ENCODE measurements at regions not wholly inside any gene's neighbourhood (a gene's known extent, or its start where the extent isn't known, plus 50 kb on each side); places are given as distances from the start of the nearest gene placed in this dataset.

DNA sequence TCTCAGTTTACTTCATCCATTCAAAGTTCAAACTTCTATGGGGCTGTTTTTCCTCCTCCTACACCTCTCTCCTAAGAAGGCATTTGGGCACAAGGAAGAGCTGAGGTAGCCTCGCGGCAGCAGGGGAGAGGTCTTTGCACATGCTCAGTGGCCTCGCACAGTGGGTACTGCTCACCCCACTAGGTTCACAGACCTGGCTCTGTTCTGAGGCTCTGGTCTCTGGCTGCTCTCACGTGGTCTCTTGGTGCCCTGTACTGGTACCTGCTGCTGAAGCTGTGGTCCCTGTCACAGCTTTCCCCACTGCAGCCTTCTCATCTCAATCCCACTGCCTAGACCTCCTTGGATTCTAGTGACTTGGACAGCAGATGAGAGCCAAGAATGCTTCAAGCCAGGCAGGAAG is 134.7 kb upstream of the CRY1 start:
- no peak overlapping the region for H3K4me3 ChIP-seq
- no peaks in the 10 kb centered on the region for H3K4me1 ChIP-seq (replicated peaks)
- H3K36me3 ChIP-seq, result no peaks in the 10 kb centered on the region
- DNase-seq (ENCODE audit: low spot score), result no peak
- no peak for TF ChIP-seq POLR2A (IDR thresholded peaks at IDR 0.05)
- TF ChIP-seq POLR2AphosphoS5 (IDR thresholded peaks at IDR 0.05), result no peak
- TF ChIP-seq, protein P1, sequence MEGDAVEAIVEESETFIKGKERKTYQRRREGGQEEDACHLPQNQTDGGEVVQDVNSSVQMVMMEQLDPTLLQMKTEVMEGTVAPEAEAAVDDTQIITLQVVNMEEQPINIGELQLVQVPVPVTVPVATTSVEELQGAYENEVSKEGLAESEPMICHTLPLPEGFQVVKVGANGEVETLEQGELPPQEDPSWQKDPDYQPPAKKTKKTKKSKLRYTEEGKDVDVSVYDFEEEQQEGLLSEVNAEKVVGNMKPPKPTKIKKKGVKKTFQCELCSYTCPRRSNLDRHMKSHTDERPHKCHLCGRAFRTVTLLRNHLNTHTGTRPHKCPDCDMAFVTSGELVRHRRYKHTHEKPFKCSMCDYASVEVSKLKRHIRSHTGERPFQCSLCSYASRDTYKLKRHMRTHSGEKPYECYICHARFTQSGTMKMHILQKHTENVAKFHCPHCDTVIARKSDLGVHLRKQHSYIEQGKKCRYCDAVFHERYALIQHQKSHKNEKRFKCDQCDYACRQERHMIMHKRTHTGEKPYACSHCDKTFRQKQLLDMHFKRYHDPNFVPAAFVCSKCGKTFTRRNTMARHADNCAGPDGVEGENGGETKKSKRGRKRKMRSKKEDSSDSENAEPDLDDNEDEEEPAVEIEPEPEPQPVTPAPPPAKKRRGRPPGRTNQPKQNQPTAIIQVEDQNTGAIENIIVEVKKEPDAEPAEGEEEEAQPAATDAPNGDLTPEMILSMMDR (IDR thresholded peaks at IDR 0.05), result no peak
- H3K27ac ChIP-seq, result no peak overlapping the region
- no peaks in the 10 kb centered on the region for H3K9me3 ChIP-seq
- H3K27me3 ChIP-seq (replicated peaks; ENCODE audit: insufficient read depth), result peaks cover 2% of the 10 kb centered on the region
- intact Hi-C loops (cut with DNase I), result no loop called here
- 57% methylated on average over 4 of the region's 4 CpGs for WGBS

GRCh38 chr12:107229827-107230226 is 136.5 kb upstream of the CRY1 start:
- no peak overlapping the region for H3K27ac ChIP-seq
- TF ChIP-seq, protein P1 (IDR thresholded peaks at IDR 0.05), result no peak
- TF ChIP-seq POLR2A (IDR thresholded peaks at IDR 0.05) (no peak), POLR2AphosphoS5 (IDR thresholded peaks at IDR 0.05) (no peak)
- no peaks in the 10 kb centered on the region for H3K4me1 ChIP-seq (replicated peaks)
- intact Hi-C loops (cut with DNase I), result no loop called here
- H3K27me3 ChIP-seq (replicated peaks; ENCODE audit: insufficient read depth), result peaks cover 2% of the 10 kb centered on the region
- H3K9me3 ChIP-seq, result no peaks in the 10 kb centered on the region
- no peak overlapping the region for H3K4me3 ChIP-seq
- no peak for DNase-seq (ENCODE audit: low spot score)
- 80% methylated on average over 5 of the region's 5 CpGs for WGBS
- no peaks in the 10 kb centered on the region for H3K36me3 ChIP-seq

- no peak overlapping the region for H3K27ac ChIP-seq
- TF ChIP-seq, protein P1 (IDR thresholded peaks at IDR 0.05), result no peak
- TF ChIP-seq POLR2A (IDR thresholded peaks at IDR 0.05) (no peak), POLR2AphosphoS5 (IDR thresholded peaks at IDR 0.05) (no peak)
- H3K27me3 ChIP-seq (replicated peaks; ENCODE audit: insufficient read depth), result peaks cover 2% of the 10 kb centered on the region
- no peaks in the 10 kb centered on the region for H3K9me3 ChIP-seq
- H3K36me3 ChIP-seq, result no peaks in the 10 kb centered on the region
- intact Hi-C loops (cut with DNase I), result no loop called here
- no peaks in the 10 kb centered on the region for H3K4me1 ChIP-seq (replicated peaks)
- WGBS, result 91% methylated on average over 11 of the region's 11 CpGs
- no peak overlapping the region for H3K4me3 ChIP-seq
- DNase-seq (ENCODE audit: low spot score), result no peak
Observed at GRCh38 chr12:107231303-107231702, 138.0 kb upstream of the CRY1 start.

DNA sequence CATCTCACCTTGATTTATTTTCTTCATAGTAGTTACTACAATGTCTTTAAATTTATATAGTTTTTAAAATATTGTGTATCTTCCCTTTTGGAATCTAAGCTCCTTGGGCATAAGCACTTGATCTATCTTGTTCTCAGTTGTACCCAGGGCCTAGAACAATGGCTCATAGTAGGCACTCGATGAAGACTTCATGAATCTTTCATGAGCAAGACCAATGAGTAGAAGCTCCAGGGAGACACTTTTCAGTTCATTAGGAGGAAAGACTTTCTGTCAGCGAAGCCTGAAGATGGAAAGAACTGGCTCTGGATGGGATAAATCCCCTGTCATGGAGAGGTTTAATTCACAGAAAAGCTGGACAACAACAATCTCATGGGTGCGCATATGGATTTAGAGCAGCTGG is 140.2 kb upstream of the CRY1 start:
- DNase-seq (ENCODE audit: low spot score), result no peak
- no peak overlapping the region for H3K4me3 ChIP-seq
- no peaks in the 10 kb centered on the region for H3K4me1 ChIP-seq (replicated peaks)
- H3K27me3 ChIP-seq (replicated peaks; ENCODE audit: insufficient read depth), result no peaks in the 10 kb centered on the region
- no peaks in the 10 kb centered on the region for H3K9me3 ChIP-seq
- H3K36me3 ChIP-seq, result no peaks in the 10 kb centered on the region
- no peak overlapping the region for H3K27ac ChIP-seq
- 95% methylated on average over 3 of the region's 3 CpGs for WGBS
- intact Hi-C loops (cut with DNase I), result no loop called here
- TF ChIP-seq POLR2A (IDR thresholded peaks at IDR 0.05) (no peak), POLR2AphosphoS5 (IDR thresholded peaks at IDR 0.05) (no peak)
- TF ChIP-seq, protein P1 (IDR thresholded peaks at IDR 0.05), result no peak

GRCh38 chr12:107235600-107235999 is 142.3 kb upstream of the CRY1 start:
- Histone ChIP-seq H3K4me1 (replicated peaks) (no peaks in the 10 kb centered on the region), H3K4me3 (no peak overlapping the region), H3K27me3 (replicated peaks; ENCODE audit: insufficient read depth) (no peaks in the 10 kb centered on the region), H3K36me3 (no peaks in the 10 kb centered on the region), H3K9me3 (no peaks in the 10 kb centered on the region), H3K27ac (no peak overlapping the region)
- 93% methylated on average over 2 of the region's 2 CpGs for WGBS
- intact Hi-C loops (cut with DNase I), result no loop called here
- DNase-seq (ENCODE audit: low spot score), result no peak
- TF ChIP-seq, protein P1 (IDR thresholded peaks at IDR 0.05), result no peak
- TF ChIP-seq POLR2AphosphoS5 (IDR thresholded peaks at IDR 0.05) (no peak), POLR2A (IDR thresholded peaks at IDR 0.05) (no peak)
